Esophagus muscularis mucosa (tissue), 4 donors: ENCODE measurements at regions not wholly inside any gene's neighbourhood (a gene's known extent, or its start where the extent isn't known, plus 50 kb on each side); places are given as distances from the start of the nearest gene placed in this dataset.

Experiments
- CTCF ChIP-seq, 3 experiments: fragments of 200-600 bp in 2 of 3; fragments of 450-650 bp in 1 of 3; sonication (generic) in 2 of 3; IDR thresholded peaks; one replicate each; pipeline ENCODE4 v1.5.1; 2017 to 2019; ENCODE audit warnings: antibody characterized with exemption in 3 of 3, mild to moderate bottlenecking in 2 of 3, moderate library complexity in 1 of 3
- EP300 ChIP-seq: sonication (generic); formaldehyde crosslinking; IDR thresholded peaks from one replicate; pipeline ENCODE4 v1.6.1; 2017; ENCODE audit warnings: antibody characterized with exemption
- POLR2A ChIP-seq: fragments of 450-650 bp; IDR thresholded peaks from one replicate; pipeline ENCODE4 v1.6.1; 2017; ENCODE audit warnings: antibody characterized with exemption, moderate library complexity, mild to moderate bottlenecking, low read depth
- POLR2AphosphoS5 ChIP-seq, 2 donors: sonication (generic); formaldehyde crosslinking; IDR thresholded peaks; one replicate each; pipeline ENCODE4 v1.6.1; 2017; ENCODE audit warnings: antibody characterized with exemption in 2 of 2

GRCh38 chr3:20698896-20699295, 512.9 kb upstream of the SGO1 start:
- TF ChIP-seq CTCF (IDR thresholded peaks at IDR 0.05) = no peak
- TF ChIP-seq EP300 = no peak
- TF ChIP-seq POLR2AphosphoS5 (IDR thresholded peaks at IDR 0.05) = no peak
- TF ChIP-seq POLR2A = no peak
